Right lobe of liver (tissue), 6 donors: ENCODE measurements at regions not wholly inside any gene's neighbourhood (a gene's known extent, or its start where the extent isn't known, plus 50 kb on each side); places are given as distances from the start of the nearest gene placed in this dataset.

Experiments used
- ATAC-seq, 4 donors: fragments of 200-7000 bp; cut with Tn5 transposase; one replicate each; pipeline ENCODE4 v1.9.1; 2020; ENCODE audit warnings: mild to moderate bottlenecking in 4 of 4, moderate library complexity in 4 of 4
- DNase-seq, 3 donors: peaks; one replicate each; pipeline ENCODE4 v3.0.0-alpha.2; 2020
- H3K27ac ChIP-seq, 3 donors: fragments of 200-600 bp; one replicate each; pipeline ENCODE4 v1.8.0; 2022
- H3K27me3 ChIP-seq, 2 donors: fragments of 200-600 bp; one replicate each; pipeline ENCODE4 v1.8.0; 2022
- H3K36me3 ChIP-seq, 4 donors: fragments of 200-600 bp; sonication (generic) in 1 of 4; one replicate each; pipeline versions ENCODE4 v1.5.1 to v1.8.0; 2017 to 2022; ENCODE audit warnings: control low read depth in 1 of 4
- H3K4me1 ChIP-seq, 4 donors: fragments of 200-600 bp; sonication (generic) in 1 of 4; one replicate each; pipeline versions ENCODE4 v1.5.1 to v1.8.0; 2017 to 2022; ENCODE audit warnings: control low read depth in 1 of 4
- H3K4me3 ChIP-seq, 3 donors: fragments of 200-600 bp; one replicate each; pipeline ENCODE4 v1.8.0; 2022
- H3K9me3 ChIP-seq, 4 donors: fragments of 200-600 bp; sonication (generic) in 1 of 4; one replicate each; pipeline versions ENCODE4 v1.5.1 to v1.8.0; 2017 to 2022; ENCODE audit warnings: control low read depth in 1 of 4
- POLR2A ChIP-seq: fragments of 450-650 bp; IDR thresholded peaks from one replicate; pipeline ENCODE4 v1.6.1; 2017; ENCODE audit warnings: antibody characterized with exemption, mild to moderate bottlenecking
- WGBS: methylation state at CpG from one replicate; pipeline ENCODE4 v1.1.6; 2018; ENCODE audit warnings: low coverage, low lambda C conversion rate; ENCODE audit not compliant: insufficient coverage; ENCODE audit errors: missing lambda C conversion rate; 5-methylcytosine and 5-hydroxymethylcytosine counted together
- intact Hi-C, 2 donors: fragments of 100-400 bp; cut with DNase I; formaldehyde crosslinking; loops; one replicate each; pipeline versions ENCODE4 v1.11.2 to v1.14.1; 2022
- TF ChIP-seq, protein P1 (sequence below), 4 donors: fragments of 200-600 bp in 3 of 4; fragments of 450-650 bp in 1 of 4; IDR thresholded peaks; one replicate each; pipeline versions ENCODE4 v1.5.1 to v1.8.0; 2016 to 2022; ENCODE audit warnings: antibody characterized with exemption in 4 of 4, mild to moderate bottlenecking in 2 of 4
- donor health status: DM: no; HTN: yes; CAD: no.
- donor health status: DM: no; HTN: no; CAD: no.
- donor health status: DM: no; HTN: no; CAD: no.
- donor health status: DM: no; HTN: yes; CAD: no.
- donor health status: DM: no; HTN: yes; CAD: no.

DNA sequence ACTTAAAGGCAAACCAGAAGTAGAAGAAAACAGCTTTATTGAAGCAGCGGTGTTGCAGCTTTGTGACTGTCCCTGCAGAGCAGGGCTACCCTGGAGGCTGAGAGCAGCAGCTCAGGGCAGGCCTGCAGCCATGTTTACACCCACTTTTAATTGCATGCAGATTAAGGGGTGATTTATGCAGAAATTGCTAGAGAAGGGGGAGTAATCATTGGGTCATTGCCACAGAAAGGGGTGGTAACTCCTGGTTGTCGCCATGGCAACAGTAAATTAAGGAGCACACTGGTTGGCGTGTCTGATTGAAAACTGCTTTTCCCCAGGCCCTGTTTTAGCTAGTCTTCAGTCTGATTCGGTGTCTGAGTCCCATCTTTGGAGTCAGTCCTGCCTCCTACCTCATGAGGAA is 195.4 kb upstream of the HDAC4 start:
- ATAC-seq = no peak
- 76% methylated on average over 3 of the region's 4 CpGs for WGBS

DNA sequence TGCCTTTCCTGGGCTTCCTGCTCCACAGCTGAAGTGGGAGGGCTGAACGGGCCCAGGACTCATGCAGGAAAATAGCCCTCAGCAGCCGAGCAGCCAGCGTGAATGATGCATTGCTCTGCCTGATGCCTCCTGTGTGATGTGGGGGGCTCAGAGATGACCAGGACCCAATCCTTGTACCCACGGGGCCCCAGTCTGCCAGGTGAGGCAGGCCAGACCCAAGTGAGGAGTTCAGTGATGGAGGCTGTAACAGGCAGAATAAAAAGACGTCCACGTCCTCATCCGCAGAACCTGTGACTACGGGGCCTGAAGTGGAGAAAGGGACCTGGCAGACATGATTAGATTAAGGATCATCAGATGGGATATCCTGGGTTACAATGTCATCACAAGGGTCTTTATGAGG is 194.9 kb upstream of the HDAC4 start:
- Histone ChIP-seq H3K36me3 (no peaks in the 10 kb centered on the region), H3K4me1 (no peaks in the 10 kb centered on the region), H3K9me3 (no peaks in the 10 kb centered on the region), H3K27ac (no peak overlapping the region), H3K4me3 (no peak overlapping the region), H3K27me3 (no peaks in the 10 kb centered on the region)
- intact Hi-C loops = no loop called here
- ATAC-seq = no peak
- peak in 2 of 3 donors; percentile 17 to 26 for DNase-seq
- no peak for TF ChIP-seq POLR2A
- TF ChIP-seq, protein P1, sequence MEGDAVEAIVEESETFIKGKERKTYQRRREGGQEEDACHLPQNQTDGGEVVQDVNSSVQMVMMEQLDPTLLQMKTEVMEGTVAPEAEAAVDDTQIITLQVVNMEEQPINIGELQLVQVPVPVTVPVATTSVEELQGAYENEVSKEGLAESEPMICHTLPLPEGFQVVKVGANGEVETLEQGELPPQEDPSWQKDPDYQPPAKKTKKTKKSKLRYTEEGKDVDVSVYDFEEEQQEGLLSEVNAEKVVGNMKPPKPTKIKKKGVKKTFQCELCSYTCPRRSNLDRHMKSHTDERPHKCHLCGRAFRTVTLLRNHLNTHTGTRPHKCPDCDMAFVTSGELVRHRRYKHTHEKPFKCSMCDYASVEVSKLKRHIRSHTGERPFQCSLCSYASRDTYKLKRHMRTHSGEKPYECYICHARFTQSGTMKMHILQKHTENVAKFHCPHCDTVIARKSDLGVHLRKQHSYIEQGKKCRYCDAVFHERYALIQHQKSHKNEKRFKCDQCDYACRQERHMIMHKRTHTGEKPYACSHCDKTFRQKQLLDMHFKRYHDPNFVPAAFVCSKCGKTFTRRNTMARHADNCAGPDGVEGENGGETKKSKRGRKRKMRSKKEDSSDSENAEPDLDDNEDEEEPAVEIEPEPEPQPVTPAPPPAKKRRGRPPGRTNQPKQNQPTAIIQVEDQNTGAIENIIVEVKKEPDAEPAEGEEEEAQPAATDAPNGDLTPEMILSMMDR (IDR thresholded peaks at IDR 0.05) = no peak
- 69% methylated on average over 5 of the region's 8 CpGs for WGBS

More for the DNA sequence above, 195.4 kb upstream of the HDAC4 start:
- Histone ChIP-seq H3K4me3 (no peak overlapping the region), H3K27ac (no peak overlapping the region), H3K9me3 (no peaks in the 10 kb centered on the region), H3K27me3 (no peaks in the 10 kb centered on the region), H3K36me3 (no peaks in the 10 kb centered on the region), H3K4me1 (no peaks in the 10 kb centered on the region)
- intact Hi-C loops = no loop called here
- TF ChIP-seq POLR2A = no peak
- TF ChIP-seq, protein P1 (IDR thresholded peaks at IDR 0.05) = no peak
- DNase-seq = no peak

GRCh38 chr2:239594772-239595608 is 194.2 kb upstream of the HDAC4 start:
- WGBS = 82% methylated on average over 8 of the region's 20 CpGs

DNA sequence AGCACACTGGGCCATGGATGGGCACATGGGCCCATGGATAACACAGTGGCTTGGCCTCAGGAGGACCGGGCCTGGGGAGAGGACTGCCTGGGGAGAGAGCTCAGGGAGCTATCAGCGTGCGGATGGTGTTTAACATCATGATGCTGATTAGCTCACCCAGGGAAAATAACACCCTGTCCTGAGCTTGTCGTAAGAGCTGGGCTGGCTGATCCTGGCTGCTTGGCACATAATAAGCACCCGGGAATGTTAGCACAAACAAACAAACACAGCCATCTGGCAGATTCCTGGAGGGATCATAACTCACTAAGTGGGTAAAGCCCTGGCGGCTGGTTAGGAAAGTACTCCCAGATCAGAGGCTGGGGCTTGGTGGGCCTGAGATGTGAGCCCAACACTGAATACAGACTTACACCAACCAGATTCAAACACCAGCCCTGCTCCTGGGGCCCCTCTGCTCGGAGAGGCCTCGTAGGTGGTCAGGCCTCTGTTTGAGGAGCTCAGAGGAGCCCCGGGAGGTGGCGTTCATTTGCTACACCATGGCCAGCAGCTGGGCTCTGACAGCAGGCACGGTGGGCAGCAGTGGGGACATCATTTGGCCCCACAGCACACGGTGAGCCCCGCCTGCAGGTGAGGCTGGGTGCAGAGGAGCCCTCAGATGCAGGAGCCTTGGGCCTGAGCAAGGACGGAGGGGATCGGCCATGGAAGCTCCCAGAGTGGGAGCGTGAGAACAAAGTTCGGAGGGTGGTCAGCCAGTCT is 193.4 kb upstream of the HDAC4 start:
- ATAC-seq = no peak
- intact Hi-C loops = no loop called here
- no peaks in the 10 kb centered on the region for H3K9me3 ChIP-seq
- no peak for TF ChIP-seq POLR2A
- TF ChIP-seq, protein P1 (IDR thresholded peaks at IDR 0.05) = no peak
- no peaks in the 10 kb centered on the region for H3K27me3 ChIP-seq
- no peak overlapping the region for H3K27ac ChIP-seq
- H3K4me3 ChIP-seq = no peak overlapping the region
- no peaks in the 10 kb centered on the region for H3K4me1 ChIP-seq
- peak; percentile 8 to 31 (median 30) for DNase-seq
- H3K36me3 ChIP-seq = no peaks in the 10 kb centered on the region
- WGBS = 89% methylated on average over 6 of the region's 17 CpGs

More at GRCh38 chr2:239594772-239595608, 194.2 kb upstream of the HDAC4 start:
- Histone ChIP-seq H3K36me3 (no peaks in the 10 kb centered on the region), H3K27me3 (no peaks in the 10 kb centered on the region), H3K4me3 (no peak overlapping the region), H3K27ac (no peak overlapping the region), H3K9me3 (no peaks in the 10 kb centered on the region), H3K4me1 (no peaks in the 10 kb centered on the region)
- no peak for TF ChIP-seq POLR2A
- TF ChIP-seq, protein P1 (IDR thresholded peaks at IDR 0.05) = no peak
- DNase-seq (peak; percentile 16 to 38 (median 31)), ATAC-seq (no peak)
- intact Hi-C loops = no loop called here
